ENCODE measurements at regions not wholly inside any gene's neighbourhood (a gene's known extent, or its start where the extent isn't known, plus 50 kb on each side); places are given as distances from the start of the nearest gene placed in this dataset.

DNA sequence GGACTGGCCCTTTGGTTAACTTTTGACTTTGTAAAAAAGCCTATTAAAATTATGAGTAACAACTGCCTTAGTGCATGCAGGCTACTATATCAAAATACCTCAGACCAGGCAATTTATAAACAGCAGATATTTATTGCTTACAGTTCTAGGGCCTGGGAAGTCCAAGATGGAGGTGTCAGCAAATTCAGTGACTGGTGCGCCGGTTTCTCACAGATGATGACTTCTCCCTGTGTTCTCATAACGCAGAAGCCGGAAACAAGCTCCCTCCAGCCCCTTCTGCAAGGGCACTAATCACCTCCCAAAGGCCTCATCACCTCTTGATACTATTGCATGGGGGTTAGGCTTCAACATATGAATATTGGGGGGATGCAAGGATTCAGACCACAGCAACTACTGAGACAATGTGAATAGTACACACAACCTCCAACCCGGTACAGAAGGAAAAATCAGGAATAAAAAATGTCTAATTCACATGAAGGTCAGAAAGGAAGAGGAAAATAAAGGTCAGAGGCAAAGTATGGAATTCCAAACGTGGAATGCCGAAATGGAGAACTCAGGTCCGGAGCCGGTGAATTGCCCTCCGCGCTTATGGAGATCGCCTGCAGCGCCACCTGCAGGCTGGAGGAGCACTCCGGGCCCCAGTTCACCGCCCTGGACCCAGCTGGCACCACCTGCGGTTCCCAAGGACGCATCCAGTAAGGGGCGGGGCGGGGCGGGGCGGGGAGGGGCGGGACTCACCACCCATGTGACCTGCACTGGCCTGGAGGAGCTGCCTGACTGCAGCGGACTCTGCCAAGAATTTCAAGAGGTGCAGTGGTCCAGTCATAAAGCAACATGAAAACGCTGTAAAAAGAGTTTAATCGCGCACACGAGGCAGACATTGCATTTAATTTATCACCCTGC lies 203.4 kb downstream of the KIF26A start:
- H3K4me3 Mint-ChIP-seq = no peak overlapping the region
- peak; percentile 51 for DNase-seq
- no peak overlapping the region for H3K27ac Mint-ChIP-seq
- H3K27me3 Mint-ChIP-seq = no peaks in the 10 kb centered on the region
- H3K36me3 Mint-ChIP-seq = peaks cover 3% of the 10 kb centered on the region
- H3K4me1 Mint-ChIP-seq = no peaks in the 10 kb centered on the region
- H3K9me3 Mint-ChIP-seq = peaks cover 8% of the 10 kb centered on the region

DNA sequence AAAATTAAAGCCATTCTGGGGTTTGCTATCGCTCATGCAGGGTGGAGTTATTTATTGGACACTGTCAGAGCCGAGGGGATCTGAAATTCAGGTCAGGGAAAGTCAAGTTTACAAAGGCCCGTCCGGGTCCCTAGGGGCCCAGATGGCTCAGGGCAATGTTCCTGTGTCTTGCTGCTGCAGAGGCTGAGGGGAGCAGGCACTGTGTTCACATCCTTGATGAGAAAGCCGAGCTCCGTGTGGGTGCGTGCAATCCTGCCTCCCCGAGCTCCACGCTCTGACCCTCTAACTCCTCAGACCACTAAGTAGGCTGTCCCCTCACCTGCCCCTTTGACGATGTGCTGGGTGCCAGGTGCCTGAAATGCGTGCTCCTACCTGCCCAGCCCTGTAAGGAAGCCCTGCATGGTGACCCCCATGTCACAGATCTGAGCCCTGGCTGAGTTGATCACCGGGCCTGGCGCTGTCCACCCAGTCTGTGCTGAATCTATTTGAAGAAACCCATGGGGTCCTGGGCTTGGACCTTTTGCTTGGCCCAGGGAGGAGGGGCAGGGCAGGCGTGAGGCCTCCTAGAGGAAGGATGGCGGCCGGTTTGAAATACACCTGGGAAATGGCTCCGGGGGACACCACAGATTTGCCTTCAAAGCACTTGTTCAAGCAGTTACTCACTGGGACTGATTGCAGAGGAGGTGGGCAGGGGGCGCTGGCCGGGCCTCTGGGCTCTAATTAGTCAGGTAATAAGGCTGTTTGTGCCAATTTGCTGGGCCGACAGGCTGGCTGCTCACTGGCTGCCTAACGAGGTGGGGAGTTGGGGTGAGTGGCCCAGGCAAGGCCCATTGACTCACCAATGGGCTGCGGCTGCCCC lies 204.3 kb downstream of the KIF26A start:
- DNase-seq = no peak
- peaks cover 8% of the 10 kb centered on the region for H3K9me3 Mint-ChIP-seq
- H3K36me3 Mint-ChIP-seq = peaks cover 3% of the 10 kb centered on the region
- no peaks in the 10 kb centered on the region for H3K27me3 Mint-ChIP-seq
- no peak overlapping the region for H3K27ac Mint-ChIP-seq
- H3K4me1 Mint-ChIP-seq = no peaks in the 10 kb centered on the region
- no peak overlapping the region for H3K4me3 Mint-ChIP-seq

DNA sequence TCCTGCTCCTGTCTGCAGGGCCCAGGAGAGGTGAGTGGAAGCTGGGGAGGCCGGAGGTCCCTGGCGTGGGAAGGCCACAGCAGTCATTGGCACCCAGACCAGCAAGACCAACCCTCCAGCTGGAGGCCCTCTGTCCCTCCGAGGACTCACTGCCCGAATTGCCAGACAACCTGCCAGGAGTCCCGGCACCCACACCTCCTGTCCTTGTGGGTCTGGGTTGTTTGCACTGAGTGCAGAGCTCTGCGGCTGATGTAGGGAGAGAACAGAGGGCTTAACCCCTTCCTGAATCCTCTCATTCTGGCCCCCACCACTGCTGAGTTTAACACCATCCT lies 204.9 kb downstream of the KIF26A start:
- no peak overlapping the region for H3K4me3 Mint-ChIP-seq
- H3K27me3 Mint-ChIP-seq = no peaks in the 10 kb centered on the region
- H3K9me3 Mint-ChIP-seq = peaks cover 8% of the 10 kb centered on the region
- no peaks in the 10 kb centered on the region for H3K4me1 Mint-ChIP-seq
- peaks cover 2% of the 10 kb centered on the region for H3K36me3 Mint-ChIP-seq
- DNase-seq = no peak
- no peak overlapping the region for H3K27ac Mint-ChIP-seq

DNA sequence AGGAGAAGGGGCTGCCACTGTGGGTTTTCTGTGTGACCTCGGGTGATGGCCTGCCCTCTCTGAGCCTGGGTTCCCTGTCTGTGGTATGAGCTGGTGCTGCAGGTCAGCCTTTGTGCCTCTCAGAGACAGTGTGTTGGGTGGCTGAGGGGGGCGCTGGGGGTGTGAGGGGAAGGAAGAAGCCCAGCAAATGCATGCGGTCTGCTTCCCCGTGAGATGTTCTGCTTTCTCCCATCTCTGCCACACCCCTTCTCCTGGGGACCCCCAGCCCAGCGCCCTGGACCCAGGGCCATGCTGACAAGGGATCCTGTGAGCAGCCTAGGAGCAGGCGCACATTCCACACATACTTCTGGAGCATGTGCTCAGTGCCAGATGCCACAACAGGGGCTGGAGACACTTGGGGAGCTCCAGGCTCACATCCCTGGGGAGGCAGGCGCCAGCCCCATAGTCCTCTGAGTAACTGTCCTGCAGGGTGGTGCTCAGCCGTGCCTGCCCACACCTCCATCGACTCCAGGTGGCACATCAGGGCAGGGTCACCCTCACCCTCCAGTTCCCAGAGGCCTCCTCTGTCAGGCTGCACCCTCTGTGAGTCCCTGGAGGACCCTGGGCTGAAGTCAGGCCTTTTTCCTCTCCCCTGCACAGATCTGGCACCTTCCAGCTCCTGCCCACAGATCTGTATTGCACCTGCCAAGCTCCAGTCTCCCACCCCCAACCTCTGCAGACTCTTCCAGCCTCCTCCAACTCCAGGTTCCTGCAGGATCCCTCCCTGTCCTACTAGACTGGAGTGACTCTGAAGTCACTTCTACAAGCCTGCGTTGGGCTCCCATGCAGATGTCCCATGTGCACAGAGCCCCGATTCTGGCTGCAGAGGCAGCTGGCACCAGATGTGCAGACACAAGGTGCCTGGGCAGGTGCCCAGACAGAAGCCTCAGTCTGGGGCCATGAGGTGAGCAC lies 205.6 kb downstream of the KIF26A start:
- no peaks in the 10 kb centered on the region for H3K36me3 Mint-ChIP-seq

DNA sequence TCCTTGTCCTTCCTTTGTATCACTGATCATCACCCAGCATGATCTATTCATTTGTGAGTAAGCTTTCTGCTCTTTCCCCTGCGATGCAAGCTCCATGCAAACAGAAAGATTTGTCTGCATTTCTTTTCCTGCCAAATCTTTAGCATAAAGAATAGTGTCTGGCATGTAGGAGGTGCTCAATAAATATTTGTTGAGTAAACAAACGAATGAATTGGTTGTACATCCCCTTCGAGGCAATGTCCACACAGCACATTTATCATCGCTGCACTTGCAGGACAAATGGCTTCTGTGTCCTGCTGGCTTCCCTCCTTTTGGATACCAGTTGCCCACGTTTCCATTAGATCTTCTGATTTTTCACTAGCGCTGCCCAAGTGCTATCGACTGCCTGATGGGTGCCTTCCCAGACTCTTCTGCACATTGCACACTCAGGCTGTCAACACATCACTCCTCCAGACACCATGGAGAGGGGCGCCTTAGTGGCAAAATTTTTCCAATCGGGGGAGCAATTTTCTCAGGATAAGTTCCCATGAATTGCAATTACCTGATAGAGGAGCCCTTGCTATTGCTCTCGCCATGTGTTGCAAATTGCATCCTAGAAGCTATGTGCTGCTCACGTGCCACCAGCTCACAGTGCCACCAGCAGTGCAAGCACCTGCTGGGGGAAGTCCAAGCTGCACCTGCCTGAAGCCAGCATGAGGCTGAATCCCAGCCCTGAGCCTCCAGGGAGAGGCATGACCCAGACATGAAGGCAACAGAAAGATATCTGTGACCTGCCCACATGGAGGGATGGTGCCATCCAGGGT lies 206.6 kb downstream of the KIF26A start:
- no peak for DNase-seq
- Mint-ChIP-seq H3K27ac (no peak overlapping the region), H3K4me1 (peaks cover 3% of the 10 kb centered on the region), H3K27me3 (no peaks in the 10 kb centered on the region), H3K36me3 (no peaks in the 10 kb centered on the region), H3K9me3 (peaks cover 3% of the 10 kb centered on the region), H3K4me3 (no peak overlapping the region)

More for the DNA sequence above, 205.6 kb downstream of the KIF26A start:
- DNase-seq = no peak
- peaks cover 3% of the 10 kb centered on the region for H3K9me3 Mint-ChIP-seq
- H3K27ac Mint-ChIP-seq = no peak overlapping the region
- H3K27me3 Mint-ChIP-seq = no peaks in the 10 kb centered on the region
- H3K4me1 Mint-ChIP-seq = no peaks in the 10 kb centered on the region
- no peak overlapping the region for H3K4me3 Mint-ChIP-seq

DNA sequence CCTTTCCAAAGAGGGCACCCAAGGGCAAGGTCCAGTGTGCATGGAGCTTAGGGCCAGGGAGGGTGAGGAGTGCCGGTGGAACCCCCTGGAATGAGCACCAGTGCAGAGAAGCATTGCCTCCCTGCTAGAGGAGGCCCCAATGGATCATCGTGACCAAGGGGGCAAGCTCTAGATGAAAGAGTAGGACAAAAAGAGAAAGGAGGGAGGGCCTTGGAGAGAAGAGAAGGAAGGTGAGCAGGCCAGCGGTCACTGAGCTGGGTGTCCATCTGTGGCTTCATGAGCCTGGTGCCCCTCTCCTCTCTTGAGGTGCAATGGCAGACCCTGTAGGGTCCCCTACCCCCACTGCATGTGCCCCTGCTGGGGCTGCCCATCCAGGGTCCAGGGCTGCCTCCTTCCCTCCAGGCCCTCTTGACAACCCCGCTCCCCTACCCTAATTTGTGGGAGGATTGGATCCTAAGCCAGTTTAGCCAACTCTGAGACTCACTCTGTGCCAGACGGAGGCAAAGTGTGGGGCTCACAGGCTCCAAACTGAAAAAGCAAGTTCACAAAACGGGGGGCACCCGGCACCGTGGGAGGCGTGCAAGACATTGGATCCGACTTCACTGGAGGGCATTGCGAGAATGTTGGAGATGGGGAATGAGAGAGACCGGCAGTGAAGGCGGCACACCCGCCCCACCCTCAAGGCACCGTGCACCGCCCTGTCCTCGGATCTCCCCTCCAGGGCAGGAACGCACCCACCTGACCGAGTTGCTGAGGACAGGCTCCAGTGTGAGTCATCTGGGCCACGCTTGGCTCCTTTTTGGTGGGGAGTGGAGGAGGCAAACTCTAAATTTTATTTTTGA lies 207.5 kb downstream of the KIF26A start:
- H3K36me3 Mint-ChIP-seq = no peaks in the 10 kb centered on the region
- H3K27ac Mint-ChIP-seq = no peak overlapping the region
- peaks cover 3% of the 10 kb centered on the region for H3K9me3 Mint-ChIP-seq
- no peak overlapping the region for H3K4me3 Mint-ChIP-seq
- H3K4me1 Mint-ChIP-seq = peaks cover 3% of the 10 kb centered on the region
- no peak for DNase-seq
- no peaks in the 10 kb centered on the region for H3K27me3 Mint-ChIP-seq

DNA sequence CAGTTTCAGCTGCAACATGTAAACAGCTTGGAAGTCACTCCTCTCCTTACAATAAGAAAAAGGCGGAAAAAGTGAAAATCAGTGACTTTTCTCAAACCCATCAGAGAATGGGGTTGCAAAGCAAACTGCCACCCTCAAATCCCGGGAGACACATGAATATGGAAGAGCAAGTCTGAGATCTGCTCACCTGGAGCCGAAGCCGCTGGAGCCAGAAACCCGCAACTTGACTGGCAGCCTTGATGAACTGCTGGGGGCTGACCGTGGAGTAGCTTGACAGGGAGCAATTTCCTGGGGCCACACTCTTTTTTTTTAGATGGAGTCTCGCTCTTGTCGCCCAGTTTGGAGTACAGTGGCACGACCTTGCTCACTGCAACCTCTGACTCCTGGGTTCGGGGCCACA lies 208.2 kb downstream of the KIF26A start:
- Mint-ChIP-seq H3K9me3 (peaks cover 3% of the 10 kb centered on the region), H3K36me3 (no peaks in the 10 kb centered on the region), H3K27ac (no peak overlapping the region), H3K27me3 (no peaks in the 10 kb centered on the region), H3K4me3 (no peak overlapping the region), H3K4me1 (peaks cover 3% of the 10 kb centered on the region)
- DNase-seq = no peak

DNA sequence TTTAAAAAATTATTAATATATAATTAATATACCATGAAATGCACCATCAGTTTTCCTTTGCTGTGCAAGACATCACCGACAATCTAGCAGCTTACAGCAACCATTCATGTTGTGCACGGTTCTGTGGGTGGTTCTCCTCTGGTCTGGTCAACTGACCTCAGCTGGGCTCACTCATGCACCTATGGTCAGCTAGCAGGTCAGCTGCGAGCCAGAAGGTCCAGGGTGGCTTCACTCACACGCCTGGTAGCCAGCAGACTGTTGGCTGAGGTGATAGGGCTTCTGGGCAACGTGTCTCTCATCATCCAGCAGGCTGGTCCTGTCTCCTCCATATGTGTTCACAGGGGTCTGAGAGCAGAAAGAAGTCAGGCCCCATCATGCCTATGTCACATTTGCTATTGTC lies 210.4 kb downstream of the KIF26A start:
- Mint-ChIP-seq H3K4me3 (no peak overlapping the region), H3K27me3 (no peaks in the 10 kb centered on the region), H3K36me3 (no peaks in the 10 kb centered on the region), H3K4me1 (peaks cover 3% of the 10 kb centered on the region), H3K27ac (no peak overlapping the region), H3K9me3 (peaks cover 3% of the 10 kb centered on the region)
- DNase-seq = no peak

DNA sequence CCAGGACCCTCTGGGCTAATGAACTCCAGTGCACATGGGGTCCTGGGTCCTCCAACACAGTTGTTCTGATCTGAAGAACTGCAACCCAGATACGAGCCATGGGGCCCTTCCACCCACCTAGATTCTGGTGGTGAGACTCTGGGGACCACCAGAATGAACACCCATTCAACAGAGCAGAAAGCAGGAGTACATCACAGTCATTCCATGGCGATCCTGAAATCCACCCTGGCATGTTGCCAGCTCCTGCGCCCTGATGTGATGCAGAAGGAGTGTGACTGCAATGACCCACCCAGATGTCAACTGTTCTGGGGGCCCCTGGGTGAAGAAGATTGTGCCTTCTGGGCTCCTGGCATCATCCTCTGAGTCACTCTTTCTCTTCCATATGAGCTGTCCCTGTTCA lies 211.6 kb downstream of the KIF26A start:
- Mint-ChIP-seq H3K4me1 (peaks cover 5% of the 10 kb centered on the region), H3K4me3 (no peak overlapping the region), H3K27ac (no peak overlapping the region), H3K27me3 (no peaks in the 10 kb centered on the region), H3K36me3 (no peaks in the 10 kb centered on the region), H3K9me3 (peaks cover 3% of the 10 kb centered on the region)
- DNase-seq = no peak

DNA sequence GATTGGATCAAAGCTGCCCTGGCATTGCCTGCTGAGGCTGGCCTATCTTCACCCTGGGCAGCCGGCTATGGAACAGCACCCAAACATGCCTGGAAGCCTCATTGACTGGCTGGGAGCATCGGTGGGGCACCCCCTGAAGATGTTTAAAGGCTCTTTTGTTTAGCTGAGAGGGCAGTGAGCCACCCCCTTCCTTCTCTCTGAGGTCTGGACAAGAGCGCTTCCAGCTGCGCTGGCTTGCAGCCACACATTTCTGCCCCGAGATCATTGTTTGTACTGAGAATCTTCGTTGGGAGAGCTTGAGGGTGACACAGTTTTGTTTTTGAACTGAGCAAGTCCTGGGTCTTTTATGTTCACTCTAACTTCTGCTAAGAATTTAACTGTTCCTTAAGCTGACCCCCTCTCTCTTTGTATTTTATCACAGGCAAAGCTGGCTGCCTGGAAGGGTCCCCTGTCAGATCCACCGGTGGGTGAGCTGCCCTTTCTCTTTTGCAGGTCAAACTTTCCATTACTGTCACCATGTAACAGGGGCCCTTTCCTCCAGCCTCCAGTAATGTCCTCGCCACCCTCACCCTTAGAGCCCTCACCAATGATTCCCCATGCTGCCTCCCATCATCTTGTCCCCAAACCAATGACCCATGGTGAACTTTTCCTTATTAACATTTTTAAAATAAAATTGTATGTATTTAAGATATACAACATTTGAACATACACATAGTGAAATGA lies 212.2 kb downstream of the KIF26A start:
- Mint-ChIP-seq H3K4me3 (no peak overlapping the region), H3K9me3 (peaks cover 3% of the 10 kb centered on the region), H3K4me1 (peaks cover 5% of the 10 kb centered on the region), H3K36me3 (no peaks in the 10 kb centered on the region), H3K27ac (no peak overlapping the region), H3K27me3 (no peaks in the 10 kb centered on the region)
- no peak for DNase-seq

DNA sequence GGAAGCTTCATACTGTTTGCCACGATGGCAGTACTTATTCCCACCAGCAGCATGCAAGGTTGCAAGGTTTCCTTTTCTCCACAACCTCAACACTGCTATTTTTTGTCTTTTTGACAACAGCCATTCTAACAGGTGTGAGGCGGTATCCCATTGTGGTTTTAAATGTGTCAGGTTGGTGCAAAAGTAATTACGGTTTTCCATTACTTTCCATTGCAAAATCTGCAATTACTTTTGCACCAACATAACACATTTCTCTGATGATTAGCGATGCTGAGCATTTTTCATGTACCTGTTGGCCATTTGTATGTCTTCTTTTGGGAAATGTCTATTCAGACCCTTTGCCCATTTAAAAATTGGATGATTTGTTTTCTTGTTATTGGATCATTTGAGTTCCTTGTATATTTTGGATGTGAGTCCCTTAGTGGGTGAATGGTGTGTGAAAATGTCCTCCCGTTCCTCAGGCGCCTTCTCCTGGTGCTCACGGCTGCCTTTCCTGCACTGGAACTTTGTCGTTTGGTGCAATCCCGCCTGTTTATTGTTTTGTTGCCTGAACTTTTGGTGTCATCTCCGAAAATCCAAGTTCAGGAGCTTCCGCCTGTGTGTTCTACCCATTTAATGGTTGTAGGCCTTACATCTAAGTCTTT lies 213.6 kb downstream of the KIF26A start:
- no peak for DNase-seq
- H3K4me3 Mint-ChIP-seq = no peak overlapping the region
- H3K9me3 Mint-ChIP-seq = peaks cover 3% of the 10 kb centered on the region
- no peaks in the 10 kb centered on the region for H3K27me3 Mint-ChIP-seq
- H3K27ac Mint-ChIP-seq = no peak overlapping the region
- H3K36me3 Mint-ChIP-seq = no peaks in the 10 kb centered on the region
- peaks cover 5% of the 10 kb centered on the region for H3K4me1 Mint-ChIP-seq

DNA sequence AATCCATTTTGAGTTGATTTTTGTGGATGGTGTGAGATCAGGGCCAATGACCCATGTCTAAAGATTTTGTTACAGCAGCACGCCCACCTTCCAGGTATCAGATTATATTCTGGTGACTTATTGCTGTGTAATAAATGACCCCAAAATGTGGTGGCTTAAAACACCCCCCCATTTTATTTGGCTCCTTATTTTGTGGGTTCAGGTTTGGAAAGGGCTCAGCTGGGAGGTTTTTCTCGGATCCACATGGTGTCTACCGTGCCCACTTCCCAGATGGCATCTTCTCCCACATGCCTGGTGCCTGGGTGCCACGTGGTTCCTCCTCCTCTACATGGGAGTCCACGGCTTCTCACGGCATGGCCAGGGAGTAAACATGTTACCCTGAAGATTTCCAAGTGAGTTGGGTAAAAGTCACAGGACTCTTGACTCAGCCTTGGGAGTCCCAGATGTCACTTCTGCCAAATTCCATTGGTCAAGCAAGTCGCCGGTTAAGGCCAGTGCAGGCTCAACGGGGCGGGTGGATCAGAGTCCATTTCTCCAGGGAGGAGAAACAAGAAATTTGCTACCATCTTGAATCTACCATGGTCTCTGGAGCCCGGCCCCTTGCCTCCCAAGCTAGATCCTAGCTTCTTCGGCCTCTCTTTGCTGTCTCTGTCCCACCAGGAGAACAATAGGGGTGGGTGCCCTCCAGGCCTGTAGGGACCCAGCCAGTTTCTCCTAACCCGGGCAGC lies 214.3 kb downstream of the KIF26A start:
- DNase-seq = no peak
- H3K27me3 Mint-ChIP-seq = no peaks in the 10 kb centered on the region
- H3K27ac Mint-ChIP-seq = no peak overlapping the region
- no peak overlapping the region for H3K4me3 Mint-ChIP-seq
- peaks cover 3% of the 10 kb centered on the region for H3K9me3 Mint-ChIP-seq
- peaks cover 5% of the 10 kb centered on the region for H3K4me1 Mint-ChIP-seq
- no peaks in the 10 kb centered on the region for H3K36me3 Mint-ChIP-seq
